ENCODE measurements at regions not wholly inside any gene's neighbourhood (a gene's known extent, or its start where the extent isn't known, plus 50 kb on each side); places are given as distances from the start of the nearest gene placed in this dataset.
"Not testable (repeated sequence)": the region's sequence is repeated elsewhere in the genome, so short reads cannot be mapped to it uniquely, and the experiment has no call there.

DNA sequence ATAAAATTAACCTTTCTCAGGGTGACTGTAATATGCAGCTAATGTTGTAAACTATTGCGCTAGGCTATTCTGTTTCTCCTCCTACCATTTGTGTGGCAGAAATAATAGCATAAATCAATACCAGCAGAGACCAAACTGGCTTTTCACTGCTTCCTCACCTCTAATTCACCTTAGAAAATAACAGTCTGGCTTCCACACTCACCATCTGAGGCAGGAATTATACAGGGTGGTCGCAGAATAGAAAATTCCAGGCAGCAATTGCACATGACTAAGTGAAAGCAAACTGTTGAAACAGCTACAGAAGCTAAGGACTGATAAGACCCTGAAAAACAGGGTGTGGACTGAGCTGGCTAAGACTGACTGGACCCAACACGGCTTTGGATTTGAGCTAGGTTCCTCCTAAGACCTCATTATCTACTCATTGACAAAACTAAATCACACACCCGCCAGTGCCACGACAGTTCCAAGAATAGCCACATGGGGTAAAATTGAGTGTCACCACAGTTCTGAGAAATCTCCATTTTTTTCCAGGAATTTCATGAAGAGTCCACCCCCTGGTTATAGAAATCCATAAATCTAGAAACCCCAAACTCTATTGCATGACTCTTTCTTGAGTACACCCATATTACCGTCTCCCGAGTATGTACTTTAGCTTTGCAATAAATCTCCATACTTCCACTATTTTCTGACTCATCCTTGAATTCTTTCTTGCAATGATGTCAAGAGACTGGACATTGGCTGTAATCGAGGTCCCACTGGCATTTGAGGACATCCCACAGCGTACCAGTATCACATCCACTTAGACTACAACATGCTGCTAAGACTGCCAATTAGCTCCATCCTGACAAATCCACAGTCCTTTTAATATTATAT lies 60.9 kb upstream of the KCNQ5 start:
- Mint-ChIP-seq H3K4me3 (no peak overlapping the region), H3K27me3 (peaks cover 0 to 8% of the 10 kb centered on the region in 2 donors), H3K27ac (no peak overlapping the region), H3K4me1 (no peaks in the 10 kb centered on the region), H3K36me3 (no peaks in the 10 kb centered on the region), H3K9me3 (no peaks in the 10 kb centered on the region)
- Histone ChIP-seq H3K4me1 (ENCODE audit: control insufficient read depth in 1 of 2, extremely low read depth in 1 of 2, insufficient read depth in 2 of 2, low read length in 2 of 2) (no peaks in the 10 kb centered on the region), H3K27ac (ENCODE audit: low read length) (no peak overlapping the region), H3K36me3 (ENCODE audit: control insufficient read depth in 2 of 2, extremely low read depth in 1 of 2, insufficient read depth in 1 of 2, low read length in 1 of 2) (no peaks in the 10 kb centered on the region), H3K4me3 (ENCODE audit: control insufficient read depth in 1 of 2, extremely low read depth in 1 of 2, low read length in 1 of 2) (no peak overlapping the region), H3K9me3 (no peaks in the 10 kb centered on the region), H3K27me3 (replicated peaks in 1 of 2; ENCODE audit: control insufficient read depth in 2 of 2, extremely low read depth in 1 of 2, insufficient read depth in 2 of 2, low read length in 1 of 2) (peaks cover 0 to 4% of the 10 kb centered on the region in 2 experiments)
- ChIA-PET CTCF (no interaction called here), POLR2A (no interaction called here)
- ATAC-seq (replicated peaks in 1 of 4) (no peak), DNase-seq (no peak)
- WGBS (ENCODE audit: insufficient coverage), result 83% methylated on average over 7 of the region's 9 CpGs

DNA sequence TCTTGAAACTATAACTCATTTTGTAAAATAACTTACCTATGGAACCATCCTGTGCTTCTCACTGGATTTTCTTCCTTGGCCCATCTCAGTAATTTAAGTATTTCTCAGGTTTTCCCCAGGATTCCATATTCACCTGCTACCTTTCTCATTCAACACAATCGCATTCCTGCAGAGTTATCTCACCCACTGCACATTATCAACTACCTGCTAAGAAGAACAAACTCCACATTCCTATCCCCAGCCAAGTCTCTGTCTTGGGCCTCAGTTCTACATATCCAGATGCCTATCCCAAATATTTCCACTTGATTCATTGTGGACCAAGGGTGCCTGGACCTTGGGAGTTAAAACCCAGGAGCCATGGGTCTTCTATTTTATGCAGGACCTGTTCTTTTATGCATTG lies 60.2 kb upstream of the KCNQ5 start:
- H3K36me3 ChIP-seq (ENCODE audit: control insufficient read depth in 2 of 2, extremely low read depth in 1 of 2, insufficient read depth in 1 of 2, low read length in 1 of 2), result no peaks in the 10 kb centered on the region
- DNase-seq (no peak), ATAC-seq (replicated peaks in 1 of 4) (no peak)
- peaks cover 0 to 8% of the 10 kb centered on the region in 2 donors for H3K27me3 Mint-ChIP-seq
- CTCF ChIA-PET, result no interaction called here
- no peak overlapping the region for H3K27ac Mint-ChIP-seq
- POLR2A ChIA-PET, result no interaction called here
- no peak overlapping the region for H3K4me3 Mint-ChIP-seq
- H3K36me3 Mint-ChIP-seq, result no peaks in the 10 kb centered on the region
- H3K4me3 ChIP-seq (ENCODE audit: control insufficient read depth in 1 of 2, extremely low read depth in 1 of 2, low read length in 1 of 2), result no peak overlapping the region
- peaks cover 0 to 4% of the 10 kb centered on the region in 2 experiments for H3K27me3 ChIP-seq (replicated peaks in 1 of 2; ENCODE audit: control insufficient read depth in 2 of 2, extremely low read depth in 1 of 2, insufficient read depth in 2 of 2, low read length in 1 of 2)
- 100% methylated on average over 1 of the region's 1 CpG for WGBS (ENCODE audit: insufficient coverage)
- H3K9me3 ChIP-seq, result no peaks in the 10 kb centered on the region
- H3K9me3 Mint-ChIP-seq, result no peaks in the 10 kb centered on the region
- no peak overlapping the region for H3K27ac ChIP-seq (ENCODE audit: low read length)
- no peaks in the 10 kb centered on the region for H3K4me1 ChIP-seq (ENCODE audit: control insufficient read depth in 1 of 2, extremely low read depth in 1 of 2, insufficient read depth in 2 of 2, low read length in 2 of 2)
- no peaks in the 10 kb centered on the region for H3K4me1 Mint-ChIP-seq

DNA sequence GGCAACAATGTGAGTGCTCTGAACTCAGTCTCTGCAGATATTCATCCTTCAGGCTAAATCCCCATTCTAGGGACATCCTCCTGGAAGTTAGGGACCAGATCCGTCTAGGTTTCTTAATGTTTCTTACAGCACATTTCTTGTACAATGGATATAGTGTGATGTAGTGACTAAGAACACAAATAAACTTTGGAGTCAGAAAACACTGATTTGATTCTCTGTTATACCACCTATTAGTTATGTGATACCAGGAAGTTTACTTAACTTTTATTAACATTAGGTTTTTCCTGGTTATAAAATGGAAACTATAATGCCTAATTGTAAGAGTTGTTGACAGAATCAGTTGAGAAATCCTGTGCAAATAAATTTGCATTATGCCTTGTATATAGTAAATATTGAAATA lies 57.6 kb upstream of the KCNQ5 start:
- H3K36me3 Mint-ChIP-seq, result no peaks in the 10 kb centered on the region
- H3K27ac ChIP-seq (ENCODE audit: low read length), result no peak overlapping the region
- no peaks in the 10 kb centered on the region for H3K9me3 ChIP-seq
- H3K4me1 Mint-ChIP-seq, result no peaks in the 10 kb centered on the region
- no peaks in the 10 kb centered on the region for H3K36me3 ChIP-seq (ENCODE audit: control insufficient read depth in 2 of 2, extremely low read depth in 1 of 2, insufficient read depth in 1 of 2, low read length in 1 of 2)
- ChIA-PET POLR2A (no interaction called here), CTCF (no interaction called here)
- peaks cover 0 to 4% of the 10 kb centered on the region in 2 experiments for H3K27me3 ChIP-seq (replicated peaks in 1 of 2; ENCODE audit: control insufficient read depth in 2 of 2, extremely low read depth in 1 of 2, insufficient read depth in 2 of 2, low read length in 1 of 2)
- ATAC-seq (replicated peaks in 1 of 4) (no peak), DNase-seq (no peak)
- no peak overlapping the region for H3K4me3 Mint-ChIP-seq
- no peak overlapping the region for H3K27ac Mint-ChIP-seq
- H3K27me3 Mint-ChIP-seq, result peaks cover 0 to 8% of the 10 kb centered on the region in 2 donors
- no peak overlapping the region for H3K4me3 ChIP-seq (ENCODE audit: control insufficient read depth in 1 of 2, extremely low read depth in 1 of 2, low read length in 1 of 2)
- no CpG with 5 or more reads among the region's 1 CpG for WGBS (ENCODE audit: insufficient coverage)
- H3K9me3 Mint-ChIP-seq, result no peaks in the 10 kb centered on the region
- no peaks in the 10 kb centered on the region for H3K4me1 ChIP-seq (ENCODE audit: control insufficient read depth in 1 of 2, extremely low read depth in 1 of 2, insufficient read depth in 2 of 2, low read length in 2 of 2)

DNA sequence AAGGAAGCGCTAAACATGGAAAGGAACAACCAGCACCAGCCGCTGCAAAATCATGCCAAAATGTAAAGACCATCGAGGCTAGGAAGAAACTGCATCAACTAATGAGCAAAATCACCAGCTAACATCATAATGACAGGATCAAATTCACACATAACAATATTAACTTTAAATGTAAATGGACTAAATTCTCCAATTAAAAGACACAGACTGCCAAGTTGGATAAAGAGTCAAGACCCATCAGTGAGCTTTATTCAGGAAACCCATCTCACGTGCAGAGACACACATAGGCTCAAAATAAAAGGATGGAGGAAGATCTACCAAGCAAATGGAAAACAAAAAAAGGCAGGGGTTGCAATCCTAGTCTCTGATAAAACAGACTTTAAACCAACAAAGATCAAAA lies 49.9 kb upstream of the KCNQ5 start:
- H3K27ac Mint-ChIP-seq; H3K4me1 ChIP-seq (ENCODE audit: control insufficient read depth in 1 of 2, extremely low read depth in 1 of 2, insufficient read depth in 2 of 2, low read length in 2 of 2); H3K36me3 Mint-ChIP-seq; H3K27ac ChIP-seq (ENCODE audit: low read length); H3K27me3 ChIP-seq (replicated peaks in 1 of 2; ENCODE audit: control insufficient read depth in 2 of 2, extremely low read depth in 1 of 2, insufficient read depth in 2 of 2, low read length in 1 of 2); H3K9me3 ChIP-seq; H3K36me3 ChIP-seq (ENCODE audit: control insufficient read depth in 2 of 2, extremely low read depth in 1 of 2, insufficient read depth in 1 of 2, low read length in 1 of 2); H3K4me3 ChIP-seq (ENCODE audit: control insufficient read depth in 1 of 2, extremely low read depth in 1 of 2, low read length in 1 of 2); H3K27me3 Mint-ChIP-seq; H3K4me1 Mint-ChIP-seq; CTCF ChIA-PET; H3K9me3 Mint-ChIP-seq; POLR2A ChIA-PET; ATAC-seq (replicated peaks in 1 of 4); H3K4me3 Mint-ChIP-seq; DNase-seq: not testable (repeated sequence)
- no CpG with 5 or more reads among the region's 4 CpGs for WGBS (ENCODE audit: insufficient coverage)
